Posterior vena cava (tissue), 2 donors: ENCODE measurements at regions not wholly inside any gene's neighbourhood (a gene's known extent, or its start where the extent isn't known, plus 50 kb on each side); places are given as distances from the start of the nearest gene placed in this dataset.

Source experiments
- DNase-seq: peaks from one replicate; pipeline ENCODE4 v3.0.0-alpha.2; 2020; ENCODE audit warnings: low spot score
- intact Hi-C, 2 donors: fragments of 100-400 bp; cut with DNase I; formaldehyde crosslinking; loops; one replicate each; pipeline versions ENCODE4 v1.14.1 to v1.14.2; 2022 to 2023
- donor health status: DM: yes; HTN: yes; CAD: no.
- donor health status: DM: yes; HTN: yes; CAD: no.

GRCh38 chr9:134967547-134967930, 49.8 kb upstream of the FCN1 start:
- peak; percentile 41 for DNase-seq
- intact Hi-C loops: no loop called here

- intact Hi-C loops: no loop called here
- peak; percentile 70 for DNase-seq
Observed at GRCh38 chr9:134968011-134968822, 50.5 kb upstream of the FCN1 start.

- intact Hi-C loops: no loop called here
- no peak for DNase-seq
Observed at GRCh38 chr9:134968823-134969090, 51.0 kb upstream of the FCN1 start.

- DNase-seq: peak; percentile 49
- intact Hi-C loops: no loop called here
Observed at GRCh38 chr9:134969156-134970045, 51.7 kb upstream of the FCN1 start.

GRCh38 chr9:134970198-134970597, 52.5 kb upstream of the FCN1 start:
- intact Hi-C loops: no loop called here
- no peak for DNase-seq

- no peak for DNase-seq
- intact Hi-C loops: no loop called here
Observed at GRCh38 chr9:134970719-134971118, 53.0 kb upstream of the FCN1 start.

- intact Hi-C loops: no loop called here
- DNase-seq: peak; percentile 45
Observed at GRCh38 chr9:134971196-134971595, 53.5 kb upstream of the FCN1 start.

- intact Hi-C loops: no loop called here
- DNase-seq: no peak
Observed at GRCh38 chr9:134971696-134972095, 54.0 kb upstream of the FCN1 start.

- intact Hi-C loops: no loop called here
- no peak for DNase-seq
Observed at GRCh38 chr9:134972140-134972539, 54.4 kb upstream of the FCN1 start.

GRCh38 chr9:134975253-134975652, 57.5 kb upstream of the FCN1 start:
- DNase-seq: no peak
- intact Hi-C loops: no loop called here

GRCh38 chr9:134976403-134976802, 58.7 kb upstream of the FCN1 start:
- intact Hi-C loops: no loop called here
- no peak for DNase-seq

GRCh38 chr9:134978272-134978671, 60.6 kb upstream of the FCN1 start:
- intact Hi-C loops: no loop called here
- peak; percentile 56 for DNase-seq

- intact Hi-C loops: loop anchor here in 1 of 2 donors (5.0 kb wide), 1 partner anchor 283 kb away; no protein-coding TSS in a partner anchor
- DNase-seq: peak; percentile 70
Observed at GRCh38 chr9:134980516-134980915, 62.8 kb upstream of the FCN1 start.

GRCh38 chr9:134980991-134981390, 63.3 kb upstream of the FCN1 start:
- intact Hi-C loops: loop anchor here in 1 of 2 donors (5.0 kb wide), 1 partner anchor 284 kb away; no protein-coding TSS in a partner anchor
- peak; percentile 18 for DNase-seq

- peak; percentile 11 for DNase-seq
- intact Hi-C loops: loop anchor here in 1 of 2 donors (5.0 kb wide), 1 partner anchor 285 kb away; no protein-coding TSS in a partner anchor
Observed at GRCh38 chr9:134981829-134982228, 64.1 kb upstream of the FCN1 start.

- intact Hi-C loops: loop anchor here in 1 of 2 donors (5.0 kb wide), 1 partner anchor 285 kb away; no protein-coding TSS in a partner anchor
- DNase-seq: peak; percentile 18
Observed at GRCh38 chr9:134982311-134982710, 64.6 kb upstream of the FCN1 start.

GRCh38 chr9:134983074-134983473, 65.4 kb upstream of the FCN1 start:
- intact Hi-C loops: loop anchor here in 1 of 2 donors (5.0 kb wide), 1 partner anchor 286 kb away; no protein-coding TSS in a partner anchor
- DNase-seq: peak; percentile 85

GRCh38 chr9:134983506-134984371, 66.0 kb upstream of the FCN1 start:
- DNase-seq: peak; percentile 34
- intact Hi-C loops: loop anchor here in 1 of 2 donors (5.0 kb wide), 1 partner anchor 286 kb away; no protein-coding TSS in a partner anchor
